ENCODE measurements at regions not wholly inside any gene's neighbourhood (a gene's known extent, or its start where the extent isn't known, plus 50 kb on each side); places are given as distances from the start of the nearest gene placed in this dataset.
"Not testable (repeated sequence)": the region's sequence is repeated elsewhere in the genome, so short reads cannot be mapped to it uniquely, and the experiment has no call there.

DNA sequence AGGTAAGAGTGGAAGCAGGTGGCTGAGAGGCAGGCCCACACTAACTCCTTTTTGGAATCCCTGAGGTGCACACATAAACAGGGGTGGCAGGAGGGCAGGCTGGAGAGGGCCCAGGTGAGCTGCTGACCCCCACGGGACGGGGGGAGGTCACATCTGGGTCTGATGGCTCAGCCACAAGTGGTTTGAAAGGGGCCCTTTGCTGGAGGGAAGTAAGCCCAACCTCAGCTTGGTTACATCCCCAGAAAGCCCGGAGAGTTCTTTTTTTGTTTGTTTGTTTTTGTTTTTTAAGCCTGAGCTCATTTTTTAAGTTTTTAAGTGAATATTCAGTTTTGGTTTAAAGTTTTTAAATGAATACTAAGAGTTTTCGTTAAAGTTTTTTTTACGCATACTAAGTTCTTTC lies 72.8 kb upstream of the CUX1 start:
- no peak for DNase-seq

DNA sequence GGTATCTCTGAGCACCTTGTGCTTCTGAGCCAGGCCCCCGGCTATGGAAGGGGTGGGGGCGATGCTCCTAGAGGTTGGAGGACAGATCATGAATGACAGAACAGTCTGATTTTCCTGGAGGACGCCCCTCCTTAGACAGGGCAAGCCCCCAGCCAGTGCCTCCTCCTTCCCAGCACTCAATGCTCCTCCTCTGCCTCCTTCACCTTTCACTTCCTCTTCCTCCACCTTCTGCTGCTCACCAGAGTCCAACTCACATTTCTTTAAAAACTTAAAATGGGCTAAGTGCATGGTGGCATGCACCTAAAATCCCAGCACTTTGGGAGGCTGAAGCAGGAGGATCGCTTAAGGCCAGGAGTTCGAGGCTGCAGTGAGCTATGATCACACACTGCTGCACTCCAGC lies 71.1 kb upstream of the CUX1 start:
- no peak for DNase-seq

DNA sequence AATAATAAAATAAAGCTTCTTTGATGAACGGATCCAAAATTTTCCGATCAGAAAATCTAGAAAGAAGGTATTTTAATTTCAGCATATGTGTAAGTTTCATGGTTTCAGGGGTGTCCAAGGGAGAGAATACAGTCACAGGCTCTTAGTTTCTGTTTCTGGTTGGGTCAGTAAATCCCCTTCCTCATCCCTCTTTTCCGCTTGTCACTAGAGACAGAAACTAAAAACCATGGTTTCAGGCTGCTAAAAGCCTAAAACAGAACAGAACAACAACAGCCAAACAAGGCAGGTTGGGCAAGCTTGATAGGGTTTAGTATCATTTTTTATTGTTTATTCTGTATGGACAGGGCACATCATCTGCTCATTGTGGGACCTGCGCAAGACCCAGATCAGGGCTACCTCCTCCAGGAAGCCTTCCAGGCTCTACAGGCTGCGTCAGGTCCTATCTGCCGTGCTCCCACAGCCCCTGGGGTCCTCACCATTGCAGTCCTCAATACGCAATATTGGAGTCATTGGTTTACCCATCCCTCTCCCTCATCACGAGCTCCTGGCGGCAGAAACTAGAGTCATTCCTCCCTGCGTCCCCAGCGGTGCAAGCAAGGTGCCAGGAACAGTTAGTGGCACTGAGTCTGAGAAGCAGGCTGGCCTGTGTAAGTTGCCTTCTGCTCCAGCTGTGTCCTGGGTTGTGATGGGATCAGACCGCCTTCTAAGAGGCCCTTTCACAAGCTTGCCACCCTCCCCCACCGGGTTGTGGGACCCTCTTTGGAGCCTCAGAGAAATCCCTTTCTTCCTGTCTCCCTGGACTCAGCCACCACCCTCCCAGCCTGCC lies 70.2 kb upstream of the CUX1 start:
- no peak for DNase-seq

- DNase-seq = no peak
Measured at GRCh38 chr7:101747879-101748345, 69.5 kb upstream of the CUX1 start.

DNA sequence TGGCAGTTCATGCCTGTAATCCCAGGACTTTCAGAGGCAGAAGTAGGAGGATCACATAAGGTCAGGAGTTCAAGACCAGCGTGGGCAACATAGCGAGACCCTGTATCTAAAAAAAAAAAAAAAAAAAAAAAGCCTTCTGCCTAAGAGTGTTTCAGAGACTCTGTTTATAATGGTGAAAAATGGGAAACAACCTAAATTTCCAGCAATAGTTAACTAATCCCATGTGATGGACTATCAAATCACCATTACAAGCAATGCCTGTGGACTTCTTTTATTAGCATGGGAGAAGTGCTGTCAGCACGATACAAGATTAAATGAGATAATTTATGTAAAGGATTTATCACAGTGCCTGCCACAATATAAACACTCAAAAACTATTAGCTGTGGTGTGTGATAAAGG lies 67.5 kb upstream of the CUX1 start:
- DNase-seq = no peak

DNA sequence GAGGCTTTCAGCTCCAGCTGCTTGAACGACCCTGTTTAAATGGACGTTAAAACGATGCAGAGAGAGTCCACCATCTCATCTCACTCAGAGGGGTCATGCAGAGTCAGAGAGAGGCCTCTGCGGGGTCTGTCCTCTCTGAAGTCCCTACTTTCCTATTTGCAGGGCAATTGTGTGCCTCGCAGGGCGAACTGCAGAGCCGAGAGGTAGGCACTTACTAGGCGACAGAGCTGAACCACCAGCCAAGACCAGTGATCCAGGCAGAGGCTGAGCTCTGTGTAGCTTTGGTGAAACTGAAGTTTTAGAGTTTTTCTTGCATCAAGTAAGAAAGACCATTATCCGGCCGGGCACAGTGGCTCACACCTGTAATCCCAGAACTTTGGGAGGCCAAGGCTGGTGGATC lies 64.1 kb upstream of the CUX1 start:
- no peak for DNase-seq

GRCh38 chr7:101754424-101755159 lies 62.8 kb upstream of the CUX1 start:
- no peak for DNase-seq

GRCh38 chr7:101757879-101758278 lies 59.5 kb upstream of the CUX1 start:
- no peak for DNase-seq

DNA sequence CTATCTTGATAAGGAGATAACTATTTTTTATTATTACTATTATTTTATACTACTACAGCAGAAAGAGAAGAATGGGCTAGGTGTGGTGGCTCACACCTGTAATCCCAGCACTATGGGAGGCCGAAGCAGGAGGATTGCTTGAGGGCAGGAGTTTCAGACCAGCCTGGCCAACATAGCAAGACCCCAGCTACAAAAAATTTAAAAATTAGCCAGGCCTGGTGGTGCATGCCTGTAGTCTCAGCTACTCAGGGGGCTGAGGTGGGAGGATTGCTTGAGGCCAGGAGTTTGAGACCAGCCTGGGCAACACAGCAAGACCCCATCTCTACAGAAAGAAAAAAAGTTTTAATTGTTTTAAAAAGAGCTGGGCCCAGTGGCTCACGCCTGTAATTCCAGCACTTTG lies 58.9 kb upstream of the CUX1 start:
- not testable (repeated sequence) for DNase-seq

DNA sequence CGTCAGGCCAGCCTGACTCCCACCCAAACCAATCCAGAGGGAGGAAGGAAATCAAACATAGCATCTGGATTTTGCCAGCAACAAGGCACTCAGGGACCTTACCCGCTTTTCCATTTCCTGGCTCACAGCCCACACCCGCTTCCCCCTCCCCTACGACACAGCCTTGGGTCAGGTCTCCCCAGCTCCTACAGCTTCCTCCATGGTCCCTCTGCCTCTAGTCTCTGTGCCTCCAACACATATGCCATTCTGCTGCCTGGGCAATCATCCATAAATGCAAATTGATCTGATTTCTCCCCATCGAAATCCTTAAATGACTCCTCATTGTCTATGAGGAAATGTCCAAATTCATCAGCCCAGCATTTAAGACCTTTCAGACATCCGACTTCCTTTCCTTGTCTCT lies 53.2 kb upstream of the CUX1 start:
- DNase-seq = no peak

DNA sequence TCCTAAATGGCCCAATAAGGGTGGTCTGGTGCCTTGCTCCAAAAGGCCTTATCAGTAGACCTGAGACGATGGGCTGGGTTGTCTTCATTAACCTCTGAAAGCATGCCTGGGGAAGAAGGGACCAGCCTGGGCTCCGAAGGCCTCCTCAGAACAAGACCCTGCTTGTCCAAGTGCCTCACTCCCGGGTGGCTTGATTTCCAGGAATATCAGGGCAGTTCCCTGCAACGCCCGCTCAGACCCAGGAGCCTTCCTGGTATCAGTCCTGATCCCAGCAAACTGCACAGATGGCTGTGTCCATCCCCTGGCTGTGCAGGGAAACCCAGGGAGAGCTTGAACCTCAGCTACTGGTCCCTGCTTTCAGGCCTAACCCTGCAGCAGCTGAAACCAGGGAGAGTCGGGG lies 49.9 kb upstream of the CUX1 start:
- DNase-seq = no peak

All from NCI-H2029 (cell line).